ENCODE measurements at regions not wholly inside any gene's neighbourhood (a gene's known extent, or its start where the extent isn't known, plus 50 kb on each side); places are given as distances from the start of the nearest gene placed in this dataset.

DNA sequence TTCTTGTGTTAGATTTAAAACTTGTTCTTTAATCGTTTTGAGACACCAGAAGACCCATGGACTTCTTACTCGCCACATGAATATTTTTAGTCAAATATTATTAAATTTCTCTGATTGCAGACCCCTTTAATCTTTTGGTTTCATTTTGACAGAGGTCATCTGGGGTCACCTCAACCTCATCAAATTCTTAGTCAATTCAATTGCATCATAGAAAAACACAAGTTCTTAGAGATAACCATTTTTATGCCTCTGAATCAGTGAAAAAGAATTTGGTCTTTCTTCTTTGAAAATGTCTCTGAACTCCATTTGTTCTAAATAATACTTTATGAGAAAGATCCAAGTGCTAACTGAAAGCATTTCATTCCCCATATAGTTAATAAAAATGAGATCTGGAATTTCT, 55.2 kb upstream of the CBLN4 start:
- no peak for DNase-seq

DNA sequence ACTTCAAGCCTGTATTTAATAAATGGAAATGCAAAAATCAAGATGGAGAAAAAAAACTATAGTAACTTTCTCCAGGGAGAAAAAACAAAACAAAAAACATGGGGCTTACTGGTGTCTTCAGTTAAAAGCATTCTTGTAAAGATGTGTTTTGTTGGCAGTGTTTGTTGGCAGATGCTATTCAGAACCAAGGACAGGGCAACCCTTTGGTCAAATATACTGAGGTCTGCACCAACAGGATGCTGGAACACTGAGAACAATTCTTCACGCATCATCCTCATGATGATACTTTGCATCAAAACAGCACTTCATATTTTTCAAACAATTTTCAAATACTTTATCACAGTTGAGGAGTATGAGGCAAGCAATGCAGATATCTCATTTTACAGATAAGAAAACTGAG, 63.7 kb upstream of the CBLN4 start:
- DNase-seq = no peak

DNA sequence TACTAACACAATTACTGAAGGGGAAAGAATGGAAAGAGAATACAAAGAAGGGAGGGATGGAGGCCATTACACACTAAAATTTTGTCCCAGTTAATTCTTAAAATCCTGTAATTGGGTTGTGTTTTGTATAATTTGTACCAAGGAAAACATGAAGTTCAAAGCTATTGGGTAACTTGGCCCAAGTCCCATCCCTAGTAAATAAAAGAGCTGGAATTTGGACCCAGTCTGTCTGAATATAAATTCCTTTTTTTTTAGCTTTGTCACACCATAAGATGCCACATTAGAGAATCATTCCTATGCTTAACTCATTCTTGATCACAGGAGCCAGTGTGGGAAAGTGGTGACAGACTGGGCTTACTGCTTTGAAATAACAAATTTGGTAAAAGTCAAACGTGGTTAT, 66.8 kb upstream of the CBLN4 start:
- no peak for DNase-seq

DNA sequence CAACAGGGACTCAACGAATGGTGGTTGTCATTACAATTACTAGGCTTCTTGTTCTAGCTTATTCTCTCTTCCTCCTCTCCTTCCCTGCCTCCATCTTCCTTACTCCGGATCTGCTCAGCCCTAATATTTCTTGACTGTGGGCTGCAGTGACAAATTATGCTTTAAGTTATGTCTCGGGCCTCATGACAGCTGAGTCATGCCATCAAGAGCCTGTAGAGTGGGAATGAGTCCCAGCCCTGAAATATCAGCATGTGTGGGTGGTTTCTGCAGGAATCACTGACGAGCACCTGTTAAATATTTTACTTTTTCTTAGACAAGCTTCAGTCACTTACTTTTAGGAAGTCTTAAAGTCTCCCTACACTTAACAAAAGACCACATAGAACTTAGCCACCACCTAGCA, 83.1 kb upstream of the CBLN4 start:
- DNase-seq = no peak

DNA sequence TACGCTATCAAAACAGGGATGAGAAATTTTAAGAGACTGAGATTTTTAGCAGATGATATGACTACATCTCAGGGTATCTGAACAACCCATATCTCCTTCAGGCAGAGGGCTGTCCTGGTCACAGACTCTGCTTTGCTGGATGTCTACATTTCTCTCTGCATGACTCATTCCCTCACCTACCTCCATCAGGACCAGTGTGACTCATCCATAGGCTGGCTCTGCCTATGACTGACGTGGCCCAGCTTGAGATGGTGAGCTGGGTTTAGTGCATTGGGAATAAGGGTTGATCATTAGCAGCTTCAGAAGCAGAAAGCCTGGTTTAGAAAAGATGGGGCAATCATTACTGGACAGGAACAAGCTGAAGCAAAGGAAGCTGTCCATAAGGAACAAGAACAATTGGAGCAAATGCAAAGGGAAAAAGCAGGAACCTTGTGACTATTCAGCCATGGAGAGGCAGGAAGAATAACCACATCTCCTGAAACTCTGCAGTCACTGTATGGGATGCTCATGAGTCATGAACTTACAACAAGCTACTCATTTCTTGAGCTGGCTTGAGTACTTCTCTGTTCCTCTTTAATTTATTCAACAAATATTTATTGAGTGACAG, 86.4 kb upstream of the CBLN4 start:
- DNase-seq = no peak

DNA sequence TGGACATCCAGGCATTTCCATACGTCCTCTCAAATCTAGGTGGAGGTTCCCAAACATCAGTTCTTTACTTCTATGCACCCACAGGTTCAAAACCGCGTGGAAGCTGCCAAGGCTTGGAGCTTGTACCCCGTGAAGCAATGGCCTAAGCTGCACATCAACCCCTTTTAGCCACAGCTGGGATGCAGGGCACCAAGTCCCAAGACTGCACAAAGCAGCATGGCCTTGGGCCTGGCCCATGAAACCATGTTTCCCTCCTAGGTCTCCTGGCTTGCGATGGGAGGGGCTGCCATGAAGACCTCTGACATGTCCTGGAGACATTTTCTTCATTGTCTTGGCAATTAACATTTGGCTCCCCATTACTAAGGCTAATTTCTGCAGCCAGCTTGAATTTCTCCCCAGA, 88.9 kb upstream of the CBLN4 start:
- DNase-seq = no peak

DNA sequence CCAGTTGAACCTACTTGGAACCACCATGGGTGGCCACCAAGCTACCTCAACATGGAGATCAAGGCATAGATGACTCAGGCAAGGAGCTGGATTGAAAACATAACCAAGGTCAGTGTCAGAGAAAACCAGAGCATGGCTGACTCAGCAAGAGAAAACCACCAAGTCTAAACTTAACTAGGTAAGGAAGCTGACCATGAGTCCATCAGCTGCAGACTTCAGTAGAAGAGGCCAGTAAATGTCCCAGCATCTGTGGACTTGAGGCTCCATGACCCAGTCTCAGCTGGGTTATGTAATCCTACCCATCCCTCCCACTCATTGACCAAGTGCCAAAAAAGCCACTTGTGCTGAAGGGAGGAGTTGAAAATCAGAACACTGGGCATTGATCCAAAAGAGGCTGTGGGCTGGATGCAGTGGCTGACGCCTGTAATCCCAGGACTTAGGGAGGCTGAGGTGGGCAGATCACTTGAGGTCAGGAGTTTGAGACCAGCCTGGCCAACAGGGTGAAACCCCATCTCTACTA, 93.7 kb upstream of the CBLN4 start:
- no peak for DNase-seq

DNA sequence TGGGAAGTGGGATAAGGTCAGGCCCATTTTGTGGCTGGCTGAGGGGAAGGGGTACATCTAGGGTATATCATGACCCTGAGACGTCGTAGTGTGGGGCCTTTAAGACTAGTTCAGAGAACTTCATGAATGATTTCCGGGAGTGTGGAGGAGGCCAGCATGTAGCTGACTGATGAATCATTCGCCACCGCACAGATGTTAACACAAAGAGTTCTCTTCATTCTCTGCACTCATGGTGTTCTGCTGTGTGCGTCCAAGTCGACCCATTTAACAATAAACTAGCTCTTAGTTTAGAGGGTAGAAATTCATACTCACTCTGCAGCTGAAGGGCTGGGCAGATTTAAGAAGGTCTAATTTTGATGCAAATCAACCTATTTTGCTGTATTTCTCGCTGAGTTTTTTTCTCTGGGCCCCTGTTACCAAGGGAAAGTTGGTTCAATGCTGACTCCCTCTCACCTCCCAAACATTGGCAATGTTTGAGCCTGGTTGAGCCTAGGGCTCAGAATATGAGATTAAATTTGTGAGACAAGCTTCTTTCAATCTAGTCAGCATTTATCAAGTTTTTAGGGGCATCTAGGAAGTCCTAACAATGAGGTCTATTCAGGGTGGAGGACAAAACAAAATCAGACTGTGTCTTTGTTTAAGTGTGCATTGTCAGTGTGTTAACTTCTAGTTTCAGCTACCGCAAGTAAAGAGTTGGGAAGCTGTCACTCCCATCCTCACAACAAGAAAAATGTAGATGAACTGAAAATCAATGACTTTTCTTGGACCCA, 106.8 kb upstream of the CBLN4 start:
- no peak for DNase-seq

DNA sequence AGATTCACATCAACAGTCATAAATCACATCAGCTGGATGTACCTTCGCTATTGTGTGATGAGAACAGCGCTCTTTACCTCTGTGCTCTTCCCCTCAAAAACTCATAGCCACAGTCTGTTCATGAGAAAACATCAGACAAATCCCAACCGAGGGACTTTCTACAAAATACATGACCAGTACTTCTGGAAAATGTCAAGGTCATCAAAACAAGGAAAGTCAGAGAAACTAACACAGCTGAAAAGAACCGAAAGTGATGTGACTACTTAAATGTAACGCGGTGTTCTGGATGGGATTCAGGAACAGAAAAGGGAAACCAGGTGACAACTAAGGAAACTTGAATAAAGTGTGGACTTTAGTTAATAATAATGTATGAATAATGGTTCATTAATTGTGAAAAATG, 112.0 kb upstream of the CBLN4 start:
- no peak for DNase-seq

DNA sequence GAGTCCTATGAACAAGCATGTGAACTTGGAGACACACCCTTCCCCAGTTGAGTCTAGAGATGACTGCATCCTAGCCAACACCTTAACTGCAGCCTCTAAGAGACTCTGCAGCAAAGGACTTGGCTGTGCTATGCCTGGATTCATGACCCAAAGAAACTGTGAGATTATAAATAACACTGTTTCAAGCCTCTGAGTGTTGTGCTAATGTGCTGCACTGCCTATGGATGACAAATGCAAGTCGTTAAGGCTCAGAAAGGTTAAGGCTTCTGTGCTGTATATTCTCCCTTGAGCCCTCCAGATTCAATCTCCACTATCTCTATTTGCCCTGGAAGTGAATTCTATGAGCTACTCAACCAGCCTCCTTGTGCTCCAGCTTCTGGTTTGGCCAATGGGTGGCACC, 116.5 kb upstream of the CBLN4 start:
- no peak for DNase-seq

DNA sequence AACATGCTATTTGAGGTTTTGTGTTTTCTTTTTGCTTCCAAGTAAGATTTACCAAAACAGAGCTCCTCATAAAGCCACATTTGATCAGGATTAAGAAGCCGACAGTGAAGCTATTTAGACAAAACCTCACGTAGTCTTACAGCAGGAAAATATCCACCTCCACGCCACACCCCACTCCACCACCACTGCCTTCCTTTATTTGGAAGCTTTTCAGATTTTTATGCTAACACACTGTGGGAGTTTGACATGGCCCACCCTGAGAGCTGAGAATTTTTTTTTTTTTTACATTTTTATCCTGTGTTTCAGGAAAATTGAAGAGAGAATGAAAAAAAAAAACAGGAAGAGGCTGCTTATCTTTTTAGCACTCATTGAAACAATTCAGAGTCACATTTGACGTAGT, 104.8 kb upstream of the MC3R start:
- DNase-seq = no peak

DNA sequence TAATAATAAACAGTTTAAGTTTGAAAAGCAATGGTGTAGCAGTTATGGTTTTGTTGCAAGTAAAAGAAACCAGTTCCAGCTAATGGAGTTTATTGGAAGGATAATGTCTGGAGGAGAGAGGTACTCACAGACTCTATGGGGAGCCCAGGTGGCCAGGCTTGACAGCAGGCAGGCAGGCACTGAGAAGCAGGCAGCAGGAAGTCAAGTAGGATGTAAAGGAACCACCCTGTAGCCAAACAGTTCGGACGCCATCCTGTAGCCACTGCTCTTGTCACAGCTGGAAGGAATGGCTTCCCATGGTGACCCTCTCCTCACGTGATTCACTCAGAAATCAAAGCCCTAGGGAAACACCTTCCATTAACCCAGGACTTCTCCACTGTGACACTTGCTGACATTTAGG, 96.7 kb upstream of the MC3R start:
- DNase-seq = peak; percentile 7

DNA sequence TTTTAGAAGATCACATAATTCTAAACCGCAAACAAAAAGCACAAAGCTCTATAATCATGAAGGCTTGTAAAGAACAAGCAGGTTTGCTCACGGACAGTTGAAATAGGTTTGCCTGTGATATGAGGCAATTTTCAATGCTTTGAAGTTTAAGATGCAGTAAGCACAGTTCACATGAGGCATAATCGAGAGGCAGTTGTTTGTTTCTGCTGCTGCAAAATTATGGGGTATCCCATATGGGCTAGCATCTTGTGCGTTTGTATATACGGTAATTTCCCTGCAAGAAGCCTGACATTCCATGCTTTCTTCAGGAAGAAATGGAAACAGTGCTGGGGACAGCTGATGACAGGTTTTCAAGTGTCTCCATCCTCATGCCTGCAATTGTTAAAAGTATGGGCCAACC, 94.6 kb upstream of the MC3R start:
- no peak for DNase-seq

DNA sequence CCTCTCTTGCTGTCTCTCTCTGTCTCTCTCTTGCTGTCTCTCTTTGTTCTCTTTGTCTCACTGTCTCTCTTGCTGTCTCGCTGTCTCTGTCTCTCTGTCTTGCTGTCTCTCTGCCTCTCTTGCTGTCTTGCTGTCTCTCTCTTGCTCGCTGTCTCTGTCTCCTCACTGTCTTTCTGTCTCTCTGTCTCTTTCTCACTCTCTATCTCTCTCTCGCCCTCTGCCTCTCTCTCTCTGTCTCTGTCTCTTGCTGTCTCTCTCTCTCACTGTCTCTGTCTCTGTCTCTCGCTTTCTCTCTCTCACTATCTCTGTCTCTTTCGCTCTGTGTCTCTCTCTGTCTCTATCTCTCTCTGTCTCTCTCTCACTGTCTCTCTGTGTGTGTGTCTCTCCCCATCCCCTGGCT, 92.9 kb upstream of the MC3R start:
- DNase-seq = no peak

DNA sequence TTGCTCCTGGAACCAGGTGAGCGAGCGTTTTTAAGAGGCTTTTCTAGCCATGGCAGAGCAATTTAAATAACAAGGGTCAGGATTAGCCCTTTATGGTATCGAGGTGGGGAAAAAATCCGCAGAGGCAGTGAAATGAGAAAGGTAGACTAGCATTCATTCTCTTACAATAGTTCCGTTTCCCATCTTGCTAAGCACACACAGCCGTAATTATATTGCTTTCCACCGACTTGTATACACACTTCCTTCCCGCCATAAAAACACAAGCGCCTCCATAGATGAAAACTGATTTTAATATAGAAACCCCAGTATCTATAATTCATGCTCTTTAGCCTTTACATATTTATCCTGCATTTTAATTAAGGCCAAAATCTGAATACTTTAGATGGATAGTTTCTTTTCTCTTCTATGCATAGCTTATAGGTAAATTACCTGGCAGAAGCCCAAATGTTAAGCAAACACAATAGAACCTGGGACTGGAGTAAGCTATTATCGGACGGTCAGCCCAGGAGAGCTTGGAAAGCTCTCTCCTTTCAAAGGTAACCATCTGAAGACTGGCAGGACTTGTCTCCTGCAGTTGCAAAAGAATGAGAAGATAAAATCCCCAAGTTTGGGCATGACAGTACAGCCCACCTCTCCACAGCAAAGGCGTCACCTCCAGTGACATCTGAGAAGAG, 90.9 kb upstream of the MC3R start:
- peak; percentile 7 for DNase-seq

DNA sequence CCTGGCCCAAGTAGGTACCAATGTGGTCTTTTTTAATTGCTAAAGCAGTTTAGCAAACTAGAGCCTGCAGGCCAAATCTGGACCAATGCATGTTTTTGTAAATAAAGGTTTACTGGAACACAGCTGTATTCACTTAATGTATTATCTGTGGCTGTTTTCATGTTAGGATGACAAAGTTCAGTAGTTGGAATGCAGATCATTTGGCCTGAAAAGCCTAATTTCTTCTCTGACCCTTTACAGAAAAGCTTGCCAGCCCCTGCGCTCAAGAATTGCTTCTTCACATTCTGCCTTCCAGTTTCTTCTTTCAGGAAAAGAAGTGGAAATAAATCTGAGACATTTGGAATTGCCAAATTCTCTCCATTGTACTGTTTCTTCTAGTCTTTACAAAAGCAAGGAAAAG, 90.0 kb upstream of the MC3R start:
- DNase-seq = no peak

DNA sequence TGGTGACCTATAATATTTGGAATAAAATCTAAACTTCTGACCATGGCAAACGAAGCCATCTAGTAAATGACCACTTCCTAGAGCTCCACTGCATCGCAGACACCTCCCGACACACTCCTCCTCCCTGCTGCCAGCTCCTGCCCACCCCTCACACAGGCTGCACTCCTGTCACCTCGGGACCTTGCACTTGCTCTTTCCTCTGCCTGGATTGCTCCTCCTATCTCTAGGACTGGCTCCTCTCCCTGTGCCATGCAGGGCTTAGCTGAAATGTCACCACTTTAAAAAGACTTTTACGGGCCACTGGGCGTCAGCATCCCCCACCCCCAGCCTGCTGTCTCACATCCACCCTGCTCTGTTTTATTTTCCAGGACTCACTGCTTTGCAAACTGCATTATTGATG, 87.6 kb upstream of the MC3R start:
- no peak for DNase-seq

DNA sequence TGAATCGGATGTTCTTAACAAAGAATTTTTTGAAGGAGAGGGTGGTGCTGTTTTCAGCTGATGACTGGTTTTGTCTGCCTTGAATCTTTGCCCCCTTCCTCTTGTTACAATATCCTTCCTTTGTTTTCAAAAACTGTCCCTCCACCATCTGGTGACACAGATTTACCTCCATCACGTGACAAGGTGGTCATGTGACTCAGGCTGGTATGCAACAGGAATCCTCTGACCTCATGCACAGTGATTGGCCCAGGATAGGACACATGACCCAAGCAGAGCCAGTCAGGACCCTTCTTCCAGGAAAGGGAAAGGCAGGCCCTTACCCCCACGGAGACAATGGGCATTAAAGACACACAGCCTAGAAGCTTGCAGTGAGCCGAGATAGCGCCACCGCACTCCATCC, 84.7 kb upstream of the MC3R start:
- DNase-seq = no peak

DNA sequence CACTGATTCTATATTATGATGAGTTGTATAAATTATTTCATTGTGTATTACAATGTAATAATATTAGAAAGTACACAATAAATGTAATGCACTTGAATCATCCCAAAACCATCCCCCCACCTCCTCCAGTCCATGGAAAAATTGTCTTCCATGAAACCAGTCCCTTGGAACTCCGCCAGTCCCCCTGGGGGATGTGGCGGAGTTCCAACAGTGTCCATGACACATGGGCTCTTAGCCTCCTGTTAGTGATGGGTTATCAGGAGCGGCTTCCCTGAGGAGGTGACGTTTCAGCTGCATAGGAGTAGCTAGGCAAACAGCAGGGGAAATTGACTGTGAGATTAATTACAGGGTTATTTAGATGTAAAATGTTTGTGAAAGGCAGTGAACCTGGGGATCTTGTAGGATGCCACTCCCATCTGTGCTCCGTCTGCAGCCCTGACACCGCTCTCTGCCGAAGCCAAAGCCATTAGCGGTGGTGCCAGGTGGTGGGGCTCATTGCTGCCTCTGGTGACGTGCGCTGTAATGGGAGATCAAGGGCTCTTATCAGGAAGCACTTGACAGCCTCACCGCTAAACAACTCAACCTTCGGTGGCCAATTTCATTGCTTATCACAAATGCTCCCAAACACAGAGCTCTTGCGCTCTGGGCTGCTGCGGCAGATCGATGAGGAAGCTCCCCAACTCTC, 81.6 kb upstream of the MC3R start:
- peak; percentile 28 for DNase-seq

DNA sequence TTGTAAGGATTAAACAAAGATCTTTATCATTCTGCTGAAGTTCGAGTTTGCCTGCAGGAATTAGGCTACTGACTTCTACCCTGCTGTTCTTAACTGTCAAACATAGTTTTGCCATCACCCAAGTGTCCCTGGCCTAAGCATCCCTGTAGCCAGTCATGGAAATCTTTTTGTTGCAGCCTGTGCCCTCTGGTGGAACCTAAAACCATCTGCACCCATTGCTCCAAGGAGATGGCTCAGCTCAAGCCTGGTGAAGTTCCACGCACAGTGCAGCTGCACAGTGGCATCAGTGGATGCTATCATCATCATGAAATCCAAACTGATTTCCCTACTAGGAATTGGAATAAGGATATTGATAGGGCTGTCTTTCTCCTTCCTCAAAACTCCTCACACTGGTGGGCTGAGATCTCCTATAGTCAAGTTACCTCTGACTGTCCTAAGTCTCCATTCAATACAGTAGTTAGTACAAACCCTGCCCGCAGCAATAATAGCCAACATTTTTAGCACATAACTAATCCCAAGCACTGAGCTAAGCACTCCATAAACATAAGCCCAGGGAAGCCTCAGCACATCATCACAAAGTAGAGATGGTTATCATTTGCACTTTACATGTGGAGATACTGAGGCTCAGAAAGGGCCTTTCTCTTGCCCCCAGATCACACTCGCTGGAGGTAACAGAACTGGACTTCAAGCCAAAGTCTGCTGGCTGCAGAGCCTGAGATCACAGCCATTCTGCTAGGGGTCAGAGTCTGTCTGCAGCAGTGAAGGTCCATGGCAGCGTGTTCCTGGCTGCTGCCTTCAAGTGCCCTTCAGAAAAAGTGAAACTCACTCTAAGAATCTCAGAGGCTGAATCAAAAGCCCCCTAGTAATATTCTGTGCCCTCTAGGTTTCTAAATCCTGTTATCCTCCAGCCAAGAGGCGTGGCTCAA, 77.2 kb upstream of the MC3R start:
- peak; percentile 5 for DNase-seq

DNA sequence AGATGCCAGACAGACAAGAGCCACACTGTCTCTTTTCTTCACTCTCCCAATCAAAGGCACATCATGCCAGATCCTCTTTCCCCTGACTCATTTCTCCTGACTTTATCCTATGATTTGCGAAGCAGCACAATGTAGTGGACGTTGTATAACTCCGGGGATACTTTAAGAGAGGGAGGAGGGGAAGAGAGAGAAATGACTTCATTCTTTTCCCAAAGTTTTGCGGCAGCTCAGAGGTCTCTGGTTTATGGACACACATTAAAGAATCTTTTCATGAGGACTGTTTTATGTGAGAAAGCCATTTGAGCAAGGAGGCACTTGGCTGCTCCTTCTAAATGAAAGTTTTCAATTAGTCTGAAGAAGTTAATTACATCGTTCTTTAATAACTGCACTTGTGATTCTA, 75.1 kb upstream of the MC3R start:
- DNase-seq = no peak

DNA sequence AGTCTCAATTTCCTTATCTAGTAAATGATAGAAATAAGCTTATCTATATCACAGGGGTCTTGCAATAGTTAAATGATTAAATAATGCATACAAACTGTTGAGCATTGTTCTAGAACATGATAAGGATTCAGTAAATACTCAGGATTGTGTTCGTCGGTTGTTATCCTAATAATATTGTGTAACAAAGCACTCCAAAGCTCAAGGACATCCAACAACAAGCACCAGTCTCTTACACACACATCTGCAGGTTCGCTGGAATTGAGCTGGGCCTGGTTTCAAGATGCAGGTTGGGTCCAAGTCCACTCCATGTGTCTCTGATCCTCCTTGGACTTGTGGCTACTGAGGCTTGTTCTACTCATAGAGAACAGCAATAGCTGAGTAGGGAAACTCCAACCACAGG, 74.1 kb upstream of the MC3R start:
- no peak for DNase-seq

DNA sequence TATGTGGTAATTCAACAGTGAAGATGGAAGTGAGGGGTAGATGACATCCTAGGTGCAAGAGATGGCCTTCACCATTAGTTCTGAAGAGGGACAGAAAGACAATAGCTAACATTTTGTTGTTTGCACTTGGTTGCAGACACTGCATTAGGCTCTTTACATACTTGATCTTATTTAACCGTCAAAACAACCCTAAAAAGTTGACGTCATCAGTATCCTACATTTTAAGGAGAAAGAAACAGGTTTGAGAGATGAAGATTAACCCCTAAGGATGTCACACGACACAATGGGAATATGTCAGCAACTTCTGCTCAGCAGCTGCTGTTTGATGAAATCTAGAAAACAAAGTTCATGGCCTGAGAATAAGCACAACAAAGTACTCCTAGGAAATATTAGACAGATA, 72.6 kb upstream of the MC3R start:
- DNase-seq = no peak
